ENCODE measurements at regions not wholly inside any gene's neighbourhood (a gene's known extent, or its start where the extent isn't known, plus 50 kb on each side); places are given as distances from the start of the nearest gene placed in this dataset.

GRCh38 chr3:141686466-141687291, 51.4 kb upstream of the RNF7 start:
- Histone ChIP-seq H3K23ac (ENCODE audit: insufficient read length, low read depth, low read length) (no peak overlapping the region), H2BK120ac (ENCODE audit: low read depth, low read length, poor library complexity, severe bottlenecking) (no peak overlapping the region), H3K27me3 (ENCODE audit: insufficient read depth, low read length) (no peaks in the 10 kb centered on the region), H3K9me3 (ENCODE audit: control insufficient read depth, low read depth, low read length) (no peaks in the 10 kb centered on the region), H3K79me1 (ENCODE audit: insufficient read depth, low read depth, low read length, poor library complexity, severe bottlenecking) (no peaks in the 10 kb centered on the region), H2BK20ac (ENCODE audit: low read depth, low read length, poor library complexity, severe bottlenecking) (no peak overlapping the region), H3K56ac (ENCODE audit: insufficient read length, low read depth, low read length) (no peak overlapping the region), H2AK5ac (ENCODE audit: insufficient read length, low read length) (no peak overlapping the region), H3T11ph (ENCODE audit: low read length) (no peak overlapping the region), H2BK12ac (ENCODE audit: insufficient read length, low read depth, low read length) (no peak overlapping the region), H3K4ac (ENCODE audit: low read depth, low read length) (no peak overlapping the region), H2BK15ac (ENCODE audit: low read depth, low read length) (no peak overlapping the region), H3K4me2 (ENCODE audit: insufficient read depth, insufficient read length, low read length) (no peak overlapping the region), H4K20me1 (ENCODE audit: control insufficient read depth, insufficient read depth, insufficient read length) (no peaks in the 10 kb centered on the region), H4K8ac (replicated peaks; ENCODE audit: insufficient read length, low read depth, low read length) (no peak overlapping the region), H3K4me1 (ENCODE audit: insufficient read depth, low read length) (peaks cover 2% of the 10 kb centered on the region; the same call in 1 of the 2 replicates), H3K79me2 (ENCODE audit: insufficient read depth, low read length) (no peaks in the 10 kb centered on the region), H3K27ac (ENCODE audit: insufficient read length, low read depth, low read length) (no peak overlapping the region), H3K18ac (ENCODE audit: insufficient read length, low read depth, low read length) (no peak overlapping the region), H4K5ac (ENCODE audit: insufficient read length, low read depth, low read length) (no peak overlapping the region), H3K23me2 (ENCODE audit: insufficient read length, low read depth, low read length, poor library complexity, severe bottlenecking) (peaks cover 3% of the 10 kb centered on the region), H3K9ac (ENCODE audit: extremely low read depth, insufficient read length, low read length) (no peak overlapping the region), H3K14ac (ENCODE audit: insufficient read depth, low read length) (no peak overlapping the region), H2BK5ac (ENCODE audit: insufficient read length, low read length) (no peak overlapping the region), H4K91ac (ENCODE audit: insufficient read length, low read depth, low read length) (no peak overlapping the region), H2AFZ (ENCODE audit: low read length) (no peak overlapping the region)
- Mint-ChIP-seq H3K27me3 (ENCODE audit: low read depth) (no peaks in the 10 kb centered on the region), H3K27ac (no peak overlapping the region), H3K36me3 (ENCODE audit: insufficient read depth in 1 of 3, low read depth in 3 of 3) (no peaks in the 10 kb centered on the region; a peak in 1 of 7 replicates), H3K9me3 (no peaks in the 10 kb centered on the region), H3K4me1 (peaks cover 21 to 26% of the 10 kb centered on the region in 2 experiments), H3K4me3 (no peak overlapping the region)
- no peak for TF ChIP-seq CTCF (conservative IDR thresholded peaks at IDR 0.05)
- DNase-seq = no peak
- WGBS (ENCODE audit: extremely low coverage, insufficient read length, low lambda C conversion rate) = no CpG with 5 or more reads among the region's 8 CpGs

Measured in H9 (cell line).